Fibroblast of villous mesenchyme (primary cell): ENCODE measurements at regions not wholly inside any gene's neighbourhood (a gene's known extent, or its start where the extent isn't known, plus 50 kb on each side); places are given as distances from the start of the nearest gene placed in this dataset.
A peak's percentile ranks its signal among the peaks of the same experiment; 100 is the strongest.

ENCODE experiments used
- DNase-seq: peaks from one replicate; pipeline ENCODE4 v3.0.0-alpha.2; 2010; ENCODE audit warnings: low read depth
- H3K4me3 ChIP-seq: 2 replicates; pipeline ENCODE4 v1.5.1; 2011; ENCODE audit warnings: low read depth, mild to moderate bottlenecking, low read length
- CTCF ChIP-seq: IDR thresholded peaks from 2 replicates; pipeline ENCODE4 v1.5.1; 2012; ENCODE audit warnings: low read depth, mild to moderate bottlenecking, low read length; ENCODE audit not compliant: insufficient read depth

- H3K4me3 ChIP-seq = no peak overlapping the region
- DNase-seq = peak; percentile 0
- TF ChIP-seq CTCF = no peak
These were observed 617.3 kb upstream of the LRATD1 start for GRCh38 chr2:14015113-14015630.

- no peak for TF ChIP-seq CTCF
- DNase-seq = peak; percentile 0
- H3K4me3 ChIP-seq = no peak overlapping the region
These were observed 616.1 kb upstream of the LRATD1 start for GRCh38 chr2:14016289-14016955.

- H3K4me3 ChIP-seq = no peak overlapping the region
- no peak for TF ChIP-seq CTCF
- DNase-seq = no peak
These were observed 613.9 kb upstream of the LRATD1 start for GRCh38 chr2:14018620-14019019.

GRCh38 chr2:14023558-14023957, 609.0 kb upstream of the LRATD1 start:
- no peak for DNase-seq
- no peak for TF ChIP-seq CTCF
- H3K4me3 ChIP-seq = no peak overlapping the region

- no peak overlapping the region for H3K4me3 ChIP-seq
- no peak for DNase-seq
- no peak for TF ChIP-seq CTCF
These were observed 593.4 kb upstream of the LRATD1 start for GRCh38 chr2:14039134-14039533.

- no peak for DNase-seq
- no peak for TF ChIP-seq CTCF
- no peak overlapping the region for H3K4me3 ChIP-seq
These were observed 585.0 kb upstream of the LRATD1 start for GRCh38 chr2:14047491-14047890.

GRCh38 chr2:14051401-14051800, 581.1 kb upstream of the LRATD1 start:
- H3K4me3 ChIP-seq = no peak overlapping the region
- TF ChIP-seq CTCF = no peak
- no peak for DNase-seq
